ENCODE measurements at regions not wholly inside any gene's neighbourhood (a gene's known extent, or its start where the extent isn't known, plus 50 kb on each side); places are given as distances from the start of the nearest gene placed in this dataset.

DNA sequence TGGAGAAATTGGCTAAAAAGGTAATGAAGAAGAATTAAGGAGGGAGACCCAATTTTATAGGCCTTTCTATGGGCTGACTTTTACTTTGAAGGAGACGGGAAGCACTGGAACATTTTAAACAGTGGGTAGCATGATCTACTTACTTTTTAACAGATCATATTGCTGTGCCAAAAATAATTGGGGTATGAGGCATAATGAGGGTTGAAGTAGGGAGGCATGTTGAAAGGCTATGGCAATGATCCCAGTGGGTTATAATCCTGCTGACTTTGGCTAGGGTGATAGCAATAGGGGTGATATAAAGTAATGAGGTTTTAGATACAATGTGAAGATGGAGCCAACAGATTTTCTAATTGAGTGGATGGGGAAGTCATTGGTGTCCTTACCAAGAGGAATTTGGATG is 73.2 kb downstream of the GPR37 start:
- DNase-seq (ENCODE audit: extremely low read depth, low read depth, low spot score), result no peak

GRCh38 chr7:124690840-124691239 is 74.8 kb downstream of the GPR37 start:
- no peak for DNase-seq (ENCODE audit: extremely low read depth, low read depth, low spot score)

- DNase-seq (ENCODE audit: extremely low read depth, low read depth, low spot score), result no peak
Measured at GRCh38 chr7:124689931-124690330, 75.7 kb downstream of the GPR37 start.

DNA sequence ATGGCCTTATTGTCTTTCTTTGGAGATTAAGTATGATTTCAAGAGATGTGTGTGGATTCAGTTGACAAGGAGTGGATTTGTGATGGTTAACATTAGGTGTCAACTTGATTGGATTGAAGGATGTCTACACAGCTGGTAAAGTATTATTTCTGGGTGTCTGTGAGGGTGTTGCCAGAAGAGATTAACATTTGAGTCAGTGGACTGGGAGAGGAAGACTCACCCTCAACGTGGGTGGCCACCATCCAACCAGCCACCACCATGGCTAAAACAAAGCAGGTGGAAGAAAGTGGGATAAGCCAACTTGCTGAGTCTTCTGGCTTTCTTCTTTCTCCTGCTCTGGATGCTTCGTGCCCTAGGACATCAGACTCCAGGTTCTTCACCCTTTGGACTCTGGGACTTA is 76.1 kb downstream of the GPR37 start:
- no peak for DNase-seq (ENCODE audit: extremely low read depth, low read depth, low spot score)

DNA sequence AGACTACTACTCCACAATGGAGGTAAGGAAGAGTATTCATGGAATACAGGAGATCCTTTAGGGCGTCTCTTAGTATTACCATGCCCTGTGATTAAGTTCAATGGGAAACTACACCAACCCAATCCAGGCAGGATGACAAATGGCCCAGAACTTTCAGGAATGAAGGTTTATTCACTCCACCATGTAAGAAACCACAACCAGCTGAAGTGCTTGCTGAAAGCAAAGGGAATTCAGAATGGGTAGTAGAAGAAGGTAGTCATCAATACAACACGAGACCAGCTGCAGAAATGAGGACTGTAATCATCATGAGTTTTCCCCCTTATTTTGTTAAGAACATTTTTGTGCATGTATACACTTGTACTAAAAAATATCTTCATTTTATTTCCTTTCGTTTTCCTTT is 76.6 kb downstream of the GPR37 start:
- DNase-seq (ENCODE audit: extremely low read depth, low read depth, low spot score), result no peak

DNA sequence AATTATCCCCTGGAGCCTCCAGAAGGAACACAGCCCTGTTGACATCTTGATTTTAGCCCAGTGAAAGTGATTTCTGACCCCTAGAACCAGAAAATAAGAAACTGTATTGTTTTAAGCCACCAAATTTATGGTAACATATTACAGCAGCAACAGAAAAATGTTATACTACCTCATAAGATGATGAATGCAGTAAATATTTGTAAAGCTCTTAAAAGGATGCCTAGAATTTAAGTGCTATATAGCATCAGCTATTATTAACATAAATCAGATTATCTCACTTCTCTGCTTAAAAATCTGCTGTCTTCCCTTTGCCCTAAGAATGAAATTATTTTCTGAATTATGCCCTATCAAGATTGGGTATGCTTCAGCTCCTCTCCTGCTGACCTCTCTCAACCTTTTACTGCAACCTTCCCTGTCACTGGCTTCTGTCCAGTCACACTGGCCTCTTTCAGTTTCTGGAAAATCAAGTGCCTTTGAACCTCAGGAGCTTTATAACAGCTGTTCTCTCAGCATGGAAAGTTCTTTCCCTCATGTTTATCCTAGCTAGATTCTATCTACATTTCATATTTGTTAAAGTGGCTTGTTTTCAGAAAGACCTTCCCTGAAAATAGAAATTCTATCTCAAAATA is 78.9 kb downstream of the GPR37 start:
- no peak for DNase-seq (ENCODE audit: extremely low read depth, low read depth, low spot score)

DNA sequence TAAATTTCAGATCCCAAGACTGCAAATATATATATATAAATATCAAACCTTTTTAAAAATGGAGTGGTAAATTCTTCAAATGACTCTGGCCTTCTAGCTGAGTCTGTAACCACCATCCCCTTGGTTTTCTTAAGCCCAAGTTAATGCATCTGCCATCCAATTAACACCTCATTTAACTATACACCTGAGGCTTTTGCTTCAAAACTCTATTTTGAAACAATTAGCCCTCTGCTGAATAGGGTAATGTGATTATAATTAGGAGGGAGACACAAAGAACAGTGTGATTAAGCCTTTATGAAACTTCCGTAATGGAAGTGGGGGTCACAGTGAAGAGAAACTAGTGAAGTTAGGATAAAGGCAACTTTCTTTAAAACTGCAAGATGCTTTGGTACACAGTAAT is 83.6 kb downstream of the GPR37 start:
- no peak for DNase-seq (ENCODE audit: extremely low read depth, low read depth, low spot score)

GRCh38 chr7:124680304-124680703 is 85.3 kb downstream of the GPR37 start:
- DNase-seq (ENCODE audit: extremely low read depth, low read depth, low spot score), result no peak

- no peak for DNase-seq (ENCODE audit: extremely low read depth, low read depth, low spot score)
Measured at GRCh38 chr7:124679586-124680225, 85.9 kb downstream of the GPR37 start.

GRCh38 chr7:124679146-124679545 is 86.4 kb downstream of the GPR37 start:
- DNase-seq (ENCODE audit: extremely low read depth, low read depth, low spot score), result no peak

DNA sequence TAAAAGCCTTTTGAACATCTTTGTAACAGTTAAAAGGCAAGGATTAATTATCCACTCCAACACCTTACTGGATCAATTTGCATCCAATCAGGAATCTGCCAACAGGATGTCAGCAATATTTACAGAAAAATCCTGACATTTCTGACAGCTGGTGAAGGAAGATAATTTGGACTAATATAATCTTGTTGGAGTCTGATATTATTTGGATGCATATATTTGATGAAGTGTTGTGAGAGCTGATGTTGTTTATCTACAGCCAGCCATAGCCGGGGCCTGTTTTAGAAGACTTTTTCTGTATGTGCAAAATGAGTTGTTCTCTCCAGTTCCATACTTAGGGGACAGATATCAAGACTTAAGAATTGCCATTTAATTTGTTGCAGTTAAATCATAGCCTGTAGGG is 91.1 kb downstream of the GPR37 start:
- no peak for DNase-seq (ENCODE audit: extremely low read depth, low read depth, low spot score)

GRCh38 chr7:124672011-124672410 is 93.6 kb downstream of the GPR37 start:
- no peak for DNase-seq (ENCODE audit: extremely low read depth, low read depth, low spot score)

DNA sequence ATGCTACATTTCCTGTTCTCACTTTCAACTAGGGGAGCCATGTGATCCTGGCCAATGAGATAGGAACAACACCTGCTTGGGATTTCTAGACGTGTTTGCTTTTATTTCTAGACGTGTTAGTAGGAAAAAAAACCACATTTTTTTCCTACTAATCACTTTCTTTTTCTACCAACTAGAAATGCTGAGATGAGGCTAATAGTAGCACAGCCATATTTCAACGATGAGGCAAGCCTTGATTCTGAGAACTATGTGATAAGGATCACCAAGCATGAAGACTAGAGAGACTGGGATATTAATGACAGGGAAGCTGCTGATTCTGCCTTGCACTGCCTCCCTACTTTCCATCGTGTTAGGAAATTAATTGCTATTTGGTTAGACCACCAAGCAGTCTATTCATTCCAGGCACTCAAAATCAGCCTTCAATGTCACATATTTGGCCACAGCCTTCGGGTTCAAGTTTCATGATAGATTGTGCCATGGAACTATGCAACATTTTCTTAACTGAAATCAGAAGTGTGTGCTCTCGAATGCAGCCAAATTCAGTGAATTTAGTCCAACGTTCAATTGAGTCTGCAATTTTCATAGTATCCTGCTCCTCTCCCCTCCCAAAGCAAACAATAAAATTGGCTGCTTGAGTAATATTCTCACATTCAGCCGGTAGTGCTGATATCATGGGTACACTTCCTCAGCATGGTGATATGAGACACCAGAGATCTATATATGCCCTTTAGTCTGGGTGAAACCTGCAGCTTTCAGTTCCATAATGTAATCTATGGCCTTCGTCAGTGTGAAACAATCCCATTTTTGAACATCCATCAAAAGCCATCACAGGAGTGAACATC is 98.1 kb downstream of the GPR37 start:
- DNase-seq (ENCODE audit: extremely low read depth, low read depth, low spot score), result no peak

- no peak for DNase-seq (ENCODE audit: extremely low read depth, low read depth, low spot score)
Measured at GRCh38 chr7:124662937-124663336, 102.7 kb downstream of the GPR37 start.

GRCh38 chr7:124662372-124662771 is 103.2 kb downstream of the GPR37 start:
- no peak for DNase-seq (ENCODE audit: extremely low read depth, low read depth, low spot score)

- no peak for DNase-seq (ENCODE audit: extremely low read depth, low read depth, low spot score)
Measured at GRCh38 chr7:124655990-124656389, 109.6 kb downstream of the GPR37 start.

DNA sequence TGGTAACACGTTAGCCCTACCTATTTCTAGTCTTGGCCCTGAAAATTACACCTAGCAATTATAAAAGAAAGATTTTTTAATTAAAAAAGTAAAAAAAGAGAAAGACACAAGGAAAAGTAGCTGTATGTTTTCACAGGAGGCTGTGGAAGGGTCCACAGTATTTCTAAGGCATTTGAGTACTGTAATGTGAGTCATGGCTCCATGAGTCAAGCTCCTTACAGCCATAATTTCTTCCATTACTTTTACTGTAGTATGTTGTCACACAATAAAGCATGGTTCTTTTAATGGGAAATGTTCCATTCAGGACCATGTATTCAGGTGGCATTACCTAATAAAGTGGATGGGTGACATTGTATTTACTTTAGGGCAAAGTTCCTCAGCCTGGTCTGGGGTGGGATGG is 113.4 kb downstream of the GPR37 start:
- DNase-seq (ENCODE audit: extremely low read depth, low read depth, low spot score), result no peak

DNA sequence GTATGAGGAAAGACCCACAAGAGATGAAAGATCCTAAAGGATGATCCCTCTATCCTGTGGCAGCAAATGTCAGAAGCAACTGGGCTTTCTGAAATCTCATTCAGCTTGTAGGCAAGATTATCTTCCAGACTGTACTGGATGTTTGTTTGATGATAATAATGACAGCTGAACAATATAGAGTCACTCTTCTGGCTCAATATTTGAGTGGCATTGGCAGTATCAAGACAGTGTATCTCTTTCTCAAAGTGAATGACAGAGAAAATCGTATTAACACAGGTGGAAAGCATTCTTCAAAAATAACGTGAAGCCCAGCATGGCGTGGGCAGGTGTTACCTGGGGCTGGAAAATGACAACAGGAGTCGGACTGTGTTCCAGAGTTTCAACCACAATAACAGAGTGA is 114.5 kb downstream of the GPR37 start:
- no peak for DNase-seq (ENCODE audit: extremely low read depth, low read depth, low spot score)

DNA sequence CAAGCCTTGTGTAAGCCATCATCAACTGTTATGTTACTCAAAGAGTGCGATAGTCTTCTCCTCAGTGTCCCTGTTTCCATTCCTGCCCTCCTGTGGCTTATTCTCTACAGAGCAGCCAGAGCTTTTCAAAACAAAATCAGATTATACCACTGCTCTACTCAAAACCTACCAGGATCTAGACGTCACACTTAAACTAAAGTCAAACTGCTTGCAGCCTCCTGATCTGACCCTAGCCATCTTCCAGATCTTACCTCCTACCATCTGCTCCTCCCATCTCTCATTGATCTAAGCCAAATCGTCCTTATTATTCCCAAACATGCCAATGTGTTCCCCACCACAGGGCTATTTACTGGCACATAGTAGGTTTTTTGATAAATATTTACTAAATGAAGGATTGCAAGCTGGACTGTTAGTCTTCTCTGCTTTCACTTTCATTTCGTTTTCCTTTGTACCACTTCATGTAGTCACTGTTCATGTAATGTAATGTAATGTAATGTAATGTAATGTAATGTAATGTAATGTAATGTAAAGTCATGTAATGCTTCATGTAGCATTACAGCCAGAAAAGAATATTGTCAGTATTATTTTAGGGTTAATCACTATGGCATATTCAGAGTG is 116.1 kb downstream of the GPR37 start:
- DNase-seq (ENCODE audit: extremely low read depth, low read depth, low spot score), result no peak

DNA sequence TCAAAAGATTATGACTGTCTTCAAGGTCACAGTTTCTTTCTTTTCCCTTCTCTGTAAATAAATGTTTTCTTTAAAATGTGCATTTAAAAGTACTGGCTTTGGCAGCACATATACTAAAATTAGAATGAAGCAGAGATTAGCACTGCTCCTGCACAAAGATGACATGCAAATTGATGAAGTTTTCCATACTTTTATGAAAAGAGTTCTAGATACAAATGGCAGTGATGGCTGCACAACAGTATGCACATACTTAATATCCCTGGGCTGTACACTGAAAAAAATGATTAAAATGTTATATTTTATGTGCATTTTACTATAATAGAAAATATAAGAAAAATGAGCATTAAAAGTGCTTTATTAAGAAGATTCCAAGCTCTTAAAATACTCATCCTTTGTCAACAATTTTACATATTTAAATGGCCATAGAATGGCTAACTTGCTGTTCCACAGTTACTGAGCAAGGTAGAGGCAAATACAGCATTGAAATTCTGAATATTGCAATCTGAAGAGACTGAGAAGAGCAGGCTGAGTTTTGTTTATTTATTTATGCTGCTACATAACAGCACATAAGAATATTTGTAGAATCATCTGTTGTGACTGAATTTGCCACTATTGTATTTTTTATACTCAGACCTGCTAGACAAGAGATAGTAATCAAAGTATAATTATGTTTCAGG is 117.8 kb downstream of the GPR37 start:
- DNase-seq (ENCODE audit: extremely low read depth, low read depth, low spot score), result no peak

DNA sequence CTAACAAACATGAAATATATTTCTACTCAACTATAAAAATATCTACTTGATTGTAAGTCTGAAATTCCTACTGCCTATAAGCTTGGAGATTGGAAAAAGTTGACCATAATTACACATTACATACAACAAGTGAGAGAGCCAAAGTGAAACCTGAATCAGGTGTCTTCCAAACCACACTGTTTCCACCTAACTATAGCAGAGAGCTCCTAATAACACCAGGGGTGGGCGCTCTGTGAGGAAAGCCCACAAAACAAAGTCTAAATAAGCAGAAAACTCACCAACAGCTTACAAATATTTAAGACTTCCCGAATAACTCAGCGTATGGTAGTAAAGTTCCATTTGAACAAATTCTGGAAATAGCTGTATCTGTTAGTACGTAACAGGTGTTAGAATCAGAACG is 119.9 kb downstream of the GPR37 start:
- DNase-seq (ENCODE audit: extremely low read depth, low read depth, low spot score), result no peak
